ENCODE measurements at regions not wholly inside any gene's neighbourhood (a gene's known extent, or its start where the extent isn't known, plus 50 kb on each side); places are given as distances from the start of the nearest gene placed in this dataset.

DNA sequence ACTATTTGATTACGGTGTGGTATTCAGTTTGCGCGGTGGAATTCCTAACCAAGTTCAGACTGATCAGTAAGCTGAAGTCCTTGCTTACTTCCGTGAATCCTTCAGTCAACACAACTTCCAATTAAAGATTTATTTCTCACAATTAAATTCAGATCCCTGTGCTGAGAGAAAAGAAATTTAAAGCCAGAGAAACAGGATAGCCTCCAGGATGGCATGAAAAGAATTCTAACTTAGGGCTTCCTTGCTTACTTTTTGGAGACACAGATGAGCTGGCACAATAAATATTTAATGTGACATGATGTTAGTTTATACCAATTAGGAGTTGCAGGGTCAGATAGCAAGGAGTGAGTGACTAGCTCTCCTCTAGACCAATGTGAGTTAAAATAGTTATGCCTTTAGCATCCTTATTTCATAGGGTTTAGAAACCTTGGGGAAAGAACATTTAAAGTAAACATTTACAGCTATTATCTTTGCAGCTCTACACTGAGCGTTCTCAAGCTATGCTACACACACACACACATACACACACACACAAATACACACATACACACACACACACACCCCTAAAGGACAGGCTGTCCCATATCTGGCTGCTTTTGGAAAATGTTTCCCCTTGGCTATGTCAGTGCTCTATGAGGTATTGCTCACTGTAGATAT lies 151.0 kb downstream of the TRIB2 start:
- TF ChIP-seq, protein P1, sequence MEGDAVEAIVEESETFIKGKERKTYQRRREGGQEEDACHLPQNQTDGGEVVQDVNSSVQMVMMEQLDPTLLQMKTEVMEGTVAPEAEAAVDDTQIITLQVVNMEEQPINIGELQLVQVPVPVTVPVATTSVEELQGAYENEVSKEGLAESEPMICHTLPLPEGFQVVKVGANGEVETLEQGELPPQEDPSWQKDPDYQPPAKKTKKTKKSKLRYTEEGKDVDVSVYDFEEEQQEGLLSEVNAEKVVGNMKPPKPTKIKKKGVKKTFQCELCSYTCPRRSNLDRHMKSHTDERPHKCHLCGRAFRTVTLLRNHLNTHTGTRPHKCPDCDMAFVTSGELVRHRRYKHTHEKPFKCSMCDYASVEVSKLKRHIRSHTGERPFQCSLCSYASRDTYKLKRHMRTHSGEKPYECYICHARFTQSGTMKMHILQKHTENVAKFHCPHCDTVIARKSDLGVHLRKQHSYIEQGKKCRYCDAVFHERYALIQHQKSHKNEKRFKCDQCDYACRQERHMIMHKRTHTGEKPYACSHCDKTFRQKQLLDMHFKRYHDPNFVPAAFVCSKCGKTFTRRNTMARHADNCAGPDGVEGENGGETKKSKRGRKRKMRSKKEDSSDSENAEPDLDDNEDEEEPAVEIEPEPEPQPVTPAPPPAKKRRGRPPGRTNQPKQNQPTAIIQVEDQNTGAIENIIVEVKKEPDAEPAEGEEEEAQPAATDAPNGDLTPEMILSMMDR (IDR thresholded peaks at IDR 0.05; ENCODE audit: insufficient read depth, low read length, poor library complexity, severe bottlenecking) = no peak
- Histone ChIP-seq H3K36me3 (ENCODE audit: control insufficient read depth, insufficient read depth, low read length) (no peaks in the 10 kb centered on the region), H3K4me3 (ENCODE audit: low read depth, low read length) (no peak overlapping the region), H3K27me3 (ENCODE audit: control insufficient read depth, insufficient read depth, low read length) (no peaks in the 10 kb centered on the region)
- DNase-seq (ENCODE audit: low read depth) = no peak

DNA sequence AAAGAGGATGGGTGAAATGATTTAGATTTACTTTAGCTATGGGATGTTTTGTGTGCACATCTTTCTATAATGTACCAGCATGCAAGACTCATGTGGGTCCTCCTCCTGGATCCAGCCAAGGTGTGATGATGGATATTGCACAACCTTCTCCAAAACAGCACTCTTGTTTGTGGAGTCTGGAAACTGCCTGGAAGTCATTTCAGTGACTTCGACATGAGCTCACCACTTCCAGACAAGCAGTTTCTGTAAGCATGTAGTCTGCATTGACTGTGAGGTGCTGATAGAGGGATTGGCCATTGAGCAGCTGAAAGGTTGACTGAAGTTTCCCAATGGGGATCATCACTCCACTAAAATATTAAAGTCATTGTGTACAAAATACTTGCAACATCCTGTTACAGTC lies 154.0 kb downstream of the TRIB2 start:
- TF ChIP-seq, protein P1 (IDR thresholded peaks at IDR 0.05; ENCODE audit: insufficient read depth, low read length, poor library complexity, severe bottlenecking) = no peak
- Histone ChIP-seq H3K27me3 (ENCODE audit: control insufficient read depth, insufficient read depth, low read length) (no peaks in the 10 kb centered on the region), H3K4me3 (ENCODE audit: low read depth, low read length) (no peak overlapping the region), H3K36me3 (ENCODE audit: control insufficient read depth, insufficient read depth, low read length) (no peaks in the 10 kb centered on the region)
- DNase-seq (ENCODE audit: low read depth) = no peak

DNA sequence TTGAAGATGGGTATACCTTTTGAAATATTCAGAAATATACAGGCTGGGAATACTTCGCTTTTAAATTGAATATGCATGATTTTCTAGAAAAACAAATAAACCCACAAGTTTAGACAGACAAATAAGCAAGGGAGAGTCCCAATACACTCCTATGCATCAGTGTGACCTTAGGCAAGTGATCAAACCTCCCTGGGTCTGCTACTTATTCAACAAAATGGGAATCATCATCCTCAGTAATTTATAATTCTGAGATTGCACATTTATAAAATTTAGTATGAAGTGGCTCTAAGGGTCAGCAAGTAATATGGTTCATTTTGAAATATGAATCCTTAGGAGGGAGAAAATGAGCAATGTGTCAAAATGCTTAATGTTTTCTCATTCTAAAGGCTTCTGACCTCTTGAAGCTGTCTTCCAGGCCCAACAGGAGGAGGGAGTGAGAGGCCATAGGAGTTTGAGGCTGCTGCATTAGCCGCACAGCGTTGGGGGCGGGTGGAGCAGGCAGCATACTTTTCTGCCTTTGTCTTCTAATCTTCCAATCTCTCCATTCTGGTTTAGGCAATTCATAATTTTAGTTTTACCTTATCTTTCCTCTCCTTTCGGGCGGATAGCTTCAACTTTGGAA lies 155.1 kb downstream of the TRIB2 start:
- no peaks in the 10 kb centered on the region for H3K27me3 ChIP-seq (ENCODE audit: control insufficient read depth, insufficient read depth, low read length)
- no peak overlapping the region for H3K4me3 ChIP-seq (ENCODE audit: low read depth, low read length)
- H3K36me3 ChIP-seq (ENCODE audit: control insufficient read depth, insufficient read depth, low read length) = no peaks in the 10 kb centered on the region
- TF ChIP-seq, protein P1 (IDR thresholded peaks at IDR 0.05; ENCODE audit: insufficient read depth, low read length, poor library complexity, severe bottlenecking) = no peak
- no peak for DNase-seq (ENCODE audit: low read depth)

DNA sequence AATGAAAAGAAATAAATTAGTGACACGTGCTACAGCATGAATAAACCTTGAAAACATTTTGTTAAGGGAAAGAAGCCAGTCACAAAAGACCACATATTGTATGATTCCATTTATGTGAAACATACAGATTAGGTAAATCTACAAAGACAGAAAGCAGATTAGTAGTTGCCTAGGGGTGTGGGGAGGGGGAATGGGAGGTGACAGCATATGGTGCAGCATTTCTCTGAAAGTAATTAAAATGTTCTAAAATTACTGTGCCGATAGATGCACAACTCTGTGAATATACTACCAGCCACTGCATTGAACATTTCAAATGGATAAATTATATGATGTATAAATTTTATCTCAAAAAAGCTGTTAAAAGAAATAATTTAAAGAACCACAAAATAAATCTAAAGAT lies 161.0 kb downstream of the TRIB2 start:
- H3K27me3 ChIP-seq (ENCODE audit: control insufficient read depth, insufficient read depth, low read length) = no peaks in the 10 kb centered on the region
- no peak for DNase-seq (ENCODE audit: low read depth)
- TF ChIP-seq, protein P1 (IDR thresholded peaks at IDR 0.05; ENCODE audit: insufficient read depth, low read length, poor library complexity, severe bottlenecking) = no peak
- no peak overlapping the region for H3K4me3 ChIP-seq (ENCODE audit: low read depth, low read length)
- no peaks in the 10 kb centered on the region for H3K36me3 ChIP-seq (ENCODE audit: control insufficient read depth, insufficient read depth, low read length)

DNA sequence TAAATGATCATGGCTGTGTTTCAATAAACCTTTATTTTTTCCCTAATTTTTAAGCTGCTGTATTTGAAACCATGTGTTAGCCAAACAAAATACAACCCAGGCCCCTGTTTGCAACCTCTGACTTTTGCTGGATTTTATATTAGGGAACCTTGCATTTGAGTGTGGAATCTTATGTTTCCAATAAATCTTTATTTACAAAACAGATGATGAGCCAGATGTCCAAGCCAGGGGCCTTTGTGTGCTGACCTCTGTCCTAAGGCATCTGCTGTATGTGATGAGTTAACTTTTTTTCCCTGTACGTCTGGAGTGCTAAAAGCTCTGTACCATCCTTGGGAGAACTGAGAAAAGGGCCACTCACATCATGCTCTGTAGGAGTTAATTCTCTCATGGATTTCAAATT lies 162.9 kb downstream of the TRIB2 start:
- H3K4me3 ChIP-seq (ENCODE audit: low read depth, low read length) = no peak overlapping the region
- no peaks in the 10 kb centered on the region for H3K36me3 ChIP-seq (ENCODE audit: control insufficient read depth, insufficient read depth, low read length)
- no peaks in the 10 kb centered on the region for H3K27me3 ChIP-seq (ENCODE audit: control insufficient read depth, insufficient read depth, low read length)
- TF ChIP-seq, protein P1 (IDR thresholded peaks at IDR 0.05; ENCODE audit: insufficient read depth, low read length, poor library complexity, severe bottlenecking) = no peak
- DNase-seq (ENCODE audit: low read depth) = no peak

DNA sequence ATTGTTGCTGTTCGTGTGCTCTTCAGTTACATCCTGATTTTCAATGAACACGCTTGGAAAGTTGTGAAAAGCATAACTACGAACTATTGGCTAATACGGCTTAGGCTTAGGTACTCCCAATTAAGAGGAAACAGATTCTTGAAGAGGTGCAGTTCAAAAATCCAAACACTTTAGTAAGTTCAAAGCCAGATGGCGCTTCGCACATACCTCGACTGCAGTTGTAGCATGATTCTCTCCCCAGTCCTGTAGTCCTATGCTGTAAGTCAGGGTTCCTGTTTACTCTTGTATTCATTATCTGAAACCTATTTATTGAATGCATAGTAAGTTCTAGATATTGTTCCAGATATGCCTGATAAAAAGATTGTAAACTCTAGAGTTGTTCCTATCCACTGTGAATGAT lies 165.2 kb downstream of the TRIB2 start:
- no peak overlapping the region for H3K4me3 ChIP-seq (ENCODE audit: low read depth, low read length)
- H3K36me3 ChIP-seq (ENCODE audit: control insufficient read depth, insufficient read depth, low read length) = no peaks in the 10 kb centered on the region
- TF ChIP-seq, protein P1 (IDR thresholded peaks at IDR 0.05; ENCODE audit: insufficient read depth, low read length, poor library complexity, severe bottlenecking) = no peak
- H3K27me3 ChIP-seq (ENCODE audit: control insufficient read depth, insufficient read depth, low read length) = no peaks in the 10 kb centered on the region
- no peak for DNase-seq (ENCODE audit: low read depth)

Measured in kidney epithelial cell (primary cell).